Jurkat, Clone E6-1 (cell line): ENCODE measurements at regions not wholly inside any gene's neighbourhood (a gene's known extent, or its start where the extent isn't known, plus 50 kb on each side); places are given as distances from the start of the nearest gene placed in this dataset.

Source experiments
- DNase-seq: peaks from one replicate; pipeline ENCODE4 v3.0.0-alpha.2; 2011; ENCODE audit warnings: low read depth, low spot score
- H3K4me3 ChIP-seq: 2 replicates; pipeline ENCODE4 v1.5.1; 2011; ENCODE audit warnings: mild to moderate bottlenecking, low read length, control low read depth, moderate library complexity

DNA sequence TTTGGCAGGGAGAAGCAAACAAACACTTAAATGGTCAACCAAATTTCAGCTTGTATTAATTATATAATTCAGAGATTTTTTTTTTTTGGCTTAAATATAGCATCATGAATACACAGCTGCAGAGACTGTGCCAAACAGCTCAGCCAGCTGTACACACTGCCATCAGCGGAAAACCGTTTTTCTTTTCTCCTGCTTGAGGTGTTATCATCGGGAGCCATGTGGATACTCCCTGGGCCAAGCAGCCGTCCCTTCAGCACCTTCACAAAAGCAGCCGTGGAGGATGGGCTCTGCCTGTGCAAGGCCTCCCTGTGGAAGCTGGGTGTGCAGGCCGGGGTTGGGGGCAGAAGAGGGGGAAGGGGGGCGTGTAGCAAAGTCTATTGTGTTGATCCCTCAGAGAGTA, 85.0 kb downstream of the NUF2 start:
- DNase-seq, result no peak

DNA sequence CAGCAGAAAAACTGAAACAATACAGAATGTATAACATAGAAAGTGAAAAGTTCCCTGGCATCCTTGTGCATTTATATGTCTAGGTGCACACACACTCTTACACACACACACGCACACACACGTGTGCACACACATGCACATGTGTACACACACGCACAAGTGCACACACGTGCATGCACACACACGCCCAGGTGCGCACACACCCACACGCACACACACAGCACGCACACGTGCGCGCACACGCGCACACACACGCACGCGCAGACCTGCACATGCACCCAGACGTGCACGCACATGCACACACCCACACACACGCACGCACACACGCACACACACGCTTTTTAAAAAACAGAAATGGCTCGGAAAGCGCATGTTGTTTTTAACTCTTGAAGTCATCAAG, 86.5 kb downstream of the NUF2 start:
- no peak for DNase-seq
- no peak overlapping the region for H3K4me3 ChIP-seq

More for the DNA sequence above, 85.0 kb downstream of the NUF2 start:
- no peak overlapping the region for H3K4me3 ChIP-seq

DNA sequence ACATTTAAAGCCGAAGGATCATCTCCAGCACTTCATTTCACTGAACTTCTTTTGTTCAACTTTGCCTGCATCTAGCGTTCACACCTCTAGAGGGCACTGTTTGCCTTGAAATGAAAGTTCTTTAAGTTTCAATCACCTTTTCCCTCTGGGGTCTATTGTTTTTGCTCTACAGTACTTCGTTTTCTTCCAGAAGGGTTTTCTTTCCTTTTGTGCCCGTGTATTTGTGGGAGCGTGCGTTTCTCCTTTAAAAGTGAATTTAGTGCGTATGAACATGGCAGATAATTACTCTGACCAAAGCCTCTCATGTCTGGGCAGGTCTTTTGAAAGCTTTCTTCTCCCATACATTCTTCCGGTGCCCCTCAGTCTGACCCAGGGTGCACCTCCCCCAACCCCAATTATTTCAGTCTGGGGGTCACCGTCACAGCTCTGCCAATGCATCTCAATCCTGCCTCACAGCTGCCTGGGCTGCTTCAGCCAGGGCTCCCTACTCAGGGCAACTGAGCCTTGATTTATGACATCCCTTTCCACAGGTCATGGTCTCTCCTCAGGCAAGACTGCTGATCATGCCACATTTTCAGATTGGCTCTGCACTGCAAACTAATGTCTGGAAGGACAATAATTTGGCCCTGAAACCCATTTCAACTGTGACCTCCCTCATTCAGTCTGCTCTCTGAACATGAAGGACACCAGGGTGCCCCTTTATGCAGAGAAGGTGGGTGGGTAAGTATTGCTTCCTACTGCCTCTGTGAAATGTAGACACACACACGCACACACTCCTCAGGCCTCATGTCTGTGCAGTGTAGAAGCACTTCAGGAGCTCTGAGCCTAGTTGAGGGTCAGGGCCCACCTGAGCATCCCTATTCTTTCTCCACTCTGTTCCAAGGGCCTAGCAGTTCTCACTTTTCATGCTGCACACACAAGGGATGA, 88.6 kb downstream of the NUF2 start:
- H3K4me3 ChIP-seq, result no peak overlapping the region
- peak; percentile 58 for DNase-seq

- no peak overlapping the region for H3K4me3 ChIP-seq
- no peak for DNase-seq
Measured at GRCh38 chr1:163412221-163412620, 90.5 kb downstream of the NUF2 start.

DNA sequence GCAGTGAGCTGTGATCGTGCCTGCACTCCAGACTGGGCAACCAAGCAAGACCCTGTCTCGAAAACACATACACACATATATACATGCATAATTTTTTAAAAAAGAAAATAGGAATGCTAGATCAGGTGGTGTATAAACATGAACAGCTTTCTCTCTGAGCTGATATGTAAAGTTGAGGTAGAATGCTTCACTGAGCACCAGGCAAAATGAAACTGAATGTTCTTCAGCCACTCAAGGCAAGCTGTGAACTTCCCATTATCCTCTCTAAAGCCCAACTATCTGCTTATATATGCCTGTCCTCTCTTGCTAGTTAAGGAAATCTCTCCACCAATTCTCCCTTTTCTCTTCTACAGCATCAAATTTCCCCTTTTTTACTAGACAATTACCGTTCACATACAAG, 93.0 kb downstream of the NUF2 start:
- H3K4me3 ChIP-seq, result no peak overlapping the region
- DNase-seq, result no peak

- H3K4me3 ChIP-seq, result no peak overlapping the region
- DNase-seq, result no peak
Measured at GRCh38 chr1:163421701-163422100, 99.9 kb downstream of the NUF2 start.

DNA sequence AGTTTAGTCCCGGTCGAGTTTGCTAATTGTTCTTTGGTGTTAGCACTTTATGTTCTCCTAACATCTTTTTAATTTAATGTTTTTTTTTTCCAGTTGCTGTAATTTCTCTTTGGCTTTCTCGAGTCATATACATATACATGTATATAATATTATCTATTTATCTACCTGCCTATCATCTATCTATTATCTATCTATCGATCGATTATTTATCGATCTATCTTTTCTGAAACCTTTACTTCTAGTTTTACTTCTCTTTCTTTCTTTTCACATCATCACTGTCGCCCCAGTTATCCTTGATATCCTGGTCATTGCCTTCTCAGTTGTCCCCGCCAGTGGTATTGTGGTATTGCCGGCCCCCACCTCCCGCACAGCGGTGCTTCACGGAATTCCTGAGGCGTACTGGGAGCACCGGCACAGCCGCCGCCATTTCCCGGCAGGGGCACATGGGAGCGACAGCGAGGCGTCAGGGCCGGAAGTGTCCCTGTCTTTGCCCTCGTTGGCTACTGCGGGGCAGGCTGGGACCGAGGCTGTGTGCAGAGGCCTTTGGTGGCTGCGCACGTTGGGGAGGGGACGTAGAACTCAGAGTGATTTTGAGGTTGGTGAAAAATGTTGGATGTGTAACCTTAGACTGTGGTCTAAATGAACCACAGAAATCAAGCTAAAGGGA, 101.1 kb downstream of the NUF2 start:
- no peak overlapping the region for H3K4me3 ChIP-seq
- no peak for DNase-seq

- H3K4me3 ChIP-seq, result no peak overlapping the region
- DNase-seq, result no peak
Measured at GRCh38 chr1:163426505-163427251, 104.9 kb downstream of the NUF2 start.

- no peak overlapping the region for H3K4me3 ChIP-seq
Measured at GRCh38 chr1:163427279-163427678, 105.5 kb downstream of the NUF2 start.

GRCh38 chr1:163436140-163436812, 114.5 kb downstream of the NUF2 start:
- H3K4me3 ChIP-seq, result no peak overlapping the region
- DNase-seq, result no peak

More at GRCh38 chr1:163427279-163427678, 105.5 kb downstream of the NUF2 start:
- no peak for DNase-seq

- DNase-seq, result peak; percentile 29
- no peak overlapping the region for H3K4me3 ChIP-seq
Measured at GRCh38 chr1:163439471-163439870, 117.7 kb downstream of the NUF2 start.

DNA sequence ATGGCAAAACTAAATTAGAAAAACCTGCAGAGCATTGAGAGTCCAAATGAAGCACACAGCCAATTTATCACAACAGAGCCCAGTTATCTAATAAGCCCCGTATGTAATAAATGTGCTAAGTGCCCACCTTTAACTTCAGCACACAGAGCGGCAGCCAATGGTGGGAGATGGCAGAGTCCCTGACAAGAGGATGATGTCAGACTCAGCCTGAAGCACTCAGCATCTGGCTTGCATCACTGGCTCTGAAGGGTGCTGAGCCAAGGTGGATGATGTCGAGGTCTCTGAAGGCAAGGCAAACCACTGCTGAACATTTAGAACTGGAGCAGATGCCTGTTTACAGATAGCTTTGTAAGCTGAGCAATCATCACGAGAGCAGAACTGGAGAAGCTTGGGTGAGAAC, 118.3 kb downstream of the NUF2 start:
- H3K4me3 ChIP-seq, result no peak overlapping the region
- DNase-seq, result no peak

DNA sequence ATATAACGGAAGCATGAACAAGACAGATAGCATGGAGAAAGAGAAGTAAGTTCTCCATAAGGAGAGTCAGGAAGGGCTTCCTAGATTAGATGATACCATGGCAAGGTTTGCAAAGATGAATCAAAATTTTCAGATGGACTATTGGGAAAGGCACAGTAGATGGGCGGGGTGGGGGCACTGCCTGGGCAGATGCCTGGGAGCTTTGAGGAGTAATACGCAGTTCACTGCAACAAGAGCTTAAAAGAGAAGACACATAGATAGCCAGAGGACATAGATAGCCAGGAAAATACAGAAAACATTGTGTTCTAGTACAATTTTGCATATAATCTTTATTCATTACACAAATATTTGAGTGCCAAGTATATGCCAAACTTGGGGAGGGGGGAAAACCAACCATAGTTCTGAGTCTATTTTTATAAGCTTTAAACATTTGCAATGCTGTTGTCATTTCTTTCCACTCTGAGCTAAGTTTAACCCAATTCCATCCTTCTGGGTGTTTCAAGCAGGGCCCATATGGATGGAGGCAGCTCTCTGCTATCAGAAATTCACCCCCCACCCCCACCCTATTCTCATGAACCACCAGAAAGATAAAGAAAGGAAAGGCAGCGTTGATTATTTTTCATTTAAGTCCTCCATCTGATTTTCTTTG, 120.6 kb downstream of the NUF2 start:
- H3K4me3 ChIP-seq, result no peak overlapping the region
- no peak for DNase-seq

DNA sequence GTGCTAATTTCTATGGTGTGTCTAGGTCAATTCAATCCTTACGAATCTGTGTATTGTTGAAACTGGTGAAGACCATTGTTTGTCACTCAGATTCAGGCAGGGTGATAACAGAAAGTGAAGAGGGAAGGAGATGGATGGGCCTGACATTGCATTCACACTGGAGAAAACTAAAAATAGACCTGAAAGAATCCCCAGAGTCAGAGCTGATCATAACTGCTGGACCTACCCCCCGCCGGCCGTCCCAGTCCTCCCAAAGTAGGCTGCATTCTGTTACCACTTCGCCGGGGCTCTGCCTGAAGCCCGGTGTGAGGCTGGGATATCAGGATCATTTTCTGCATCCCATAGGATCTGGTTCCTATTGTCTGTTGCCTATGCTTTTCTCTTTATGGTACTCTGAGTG, 121.1 kb downstream of the NUF2 start:
- no peak for DNase-seq
- H3K4me3 ChIP-seq, result no peak overlapping the region

DNA sequence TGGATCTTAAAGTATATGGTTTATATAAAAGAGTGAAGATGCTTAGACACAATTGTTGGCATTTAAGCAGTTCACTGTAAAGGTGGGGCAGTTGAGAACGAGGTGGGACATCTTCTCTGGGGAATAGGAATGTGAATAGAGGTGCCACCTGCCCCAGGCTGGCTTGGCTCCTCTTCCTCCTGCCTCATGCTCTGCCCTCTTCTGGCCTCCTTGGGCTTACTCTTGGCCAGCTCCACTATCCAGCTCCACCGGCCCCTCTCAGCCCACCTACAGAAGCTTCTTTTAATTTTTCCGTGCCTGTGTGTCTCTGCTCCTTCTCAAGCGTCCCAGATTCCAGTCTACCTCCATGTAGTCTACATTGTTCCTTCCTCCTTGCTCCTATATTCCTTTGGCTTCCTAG, 122.1 kb downstream of the NUF2 start:
- H3K4me3 ChIP-seq, result no peak overlapping the region
- no peak for DNase-seq

DNA sequence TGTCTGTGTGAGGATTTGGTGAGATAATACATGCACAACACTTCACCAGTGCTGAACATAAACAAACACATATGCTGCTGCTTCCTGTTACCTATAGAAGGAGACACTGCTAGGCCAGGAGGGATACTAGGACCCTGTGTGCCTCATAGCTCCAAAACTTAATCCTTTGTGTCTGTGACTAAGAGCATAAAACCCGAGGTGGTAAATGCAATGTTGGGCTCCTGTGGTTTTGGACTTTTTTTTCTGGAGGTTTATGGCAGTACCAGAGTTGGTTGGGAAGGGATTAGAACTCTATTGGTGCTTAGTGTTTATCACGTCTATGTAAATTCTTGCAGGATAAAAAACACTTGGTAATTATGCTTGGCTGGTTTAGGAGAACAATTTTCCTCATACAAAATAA, 122.9 kb downstream of the NUF2 start:
- no peak for DNase-seq
- H3K4me3 ChIP-seq, result no peak overlapping the region

GRCh38 chr1:163450986-163451385, 129.2 kb downstream of the NUF2 start:
- no peak for DNase-seq
- H3K4me3 ChIP-seq, result no peak overlapping the region

- H3K4me3 ChIP-seq, result no peak overlapping the region
- DNase-seq, result no peak
Measured at GRCh38 chr1:163459539-163459938, 137.8 kb downstream of the NUF2 start.

DNA sequence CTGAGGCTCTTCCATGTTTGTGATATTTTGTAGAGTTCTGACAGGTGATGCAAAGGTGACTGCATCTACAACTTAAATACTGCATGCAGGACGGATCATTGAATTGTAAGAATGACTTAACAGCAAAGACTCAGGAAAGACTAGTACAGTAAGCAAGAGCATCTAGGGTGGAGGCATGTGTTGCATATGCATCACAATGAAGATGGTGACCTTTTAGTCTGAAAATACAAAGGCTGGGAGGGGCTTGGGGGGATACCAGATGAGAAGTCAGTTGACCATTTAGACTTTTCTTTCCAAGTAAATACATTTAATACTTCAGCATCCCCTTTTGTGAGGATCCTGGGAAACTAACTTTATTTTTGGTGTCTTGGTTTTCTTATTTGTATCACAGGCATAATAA, 145.5 kb downstream of the NUF2 start:
- H3K4me3 ChIP-seq, result no peak overlapping the region
- DNase-seq, result no peak
